ENCODE measurements at regions not wholly inside any gene's neighbourhood (a gene's known extent, or its start where the extent isn't known, plus 50 kb on each side); places are given as distances from the start of the nearest gene placed in this dataset.
A peak's percentile ranks its signal among the peaks of the same experiment; 100 is the strongest.
"Not testable (repeated sequence)": the region's sequence is repeated elsewhere in the genome, so short reads cannot be mapped to it uniquely, and the experiment has no call there.

DNA sequence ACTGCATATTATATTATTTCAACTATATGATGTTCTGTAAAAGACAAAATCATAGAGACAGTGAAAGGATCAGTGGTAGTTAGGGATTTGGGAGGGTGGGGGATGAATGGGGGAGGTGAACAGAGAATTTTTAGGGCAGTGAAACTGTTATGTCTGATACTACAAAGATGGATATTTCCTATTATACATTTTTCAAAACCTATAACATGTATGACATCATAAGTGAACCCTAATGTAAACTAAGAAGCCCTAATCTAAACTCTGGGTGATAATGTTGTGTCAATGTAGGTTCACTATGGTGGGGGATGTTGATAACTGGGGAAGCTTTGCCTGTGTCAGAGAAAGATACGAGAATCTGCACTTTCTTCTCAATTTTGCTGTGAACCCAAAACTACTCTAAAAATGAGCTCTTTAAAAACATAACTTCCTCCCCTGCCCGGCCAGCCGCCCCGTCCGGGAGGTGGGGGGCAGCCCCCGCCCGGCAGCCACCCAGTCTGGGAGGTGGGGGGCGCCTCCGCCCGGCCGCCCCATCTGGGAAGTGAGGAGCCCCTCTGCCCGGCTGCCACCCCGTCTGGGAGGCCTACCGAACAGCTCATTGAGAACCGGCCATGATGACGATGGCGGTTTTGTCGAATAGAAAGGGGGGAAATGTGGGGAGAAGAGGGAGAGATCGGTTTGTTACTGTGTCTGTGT, 234.4 kb downstream of the RPIA start:
- no peak for DNase-seq

DNA sequence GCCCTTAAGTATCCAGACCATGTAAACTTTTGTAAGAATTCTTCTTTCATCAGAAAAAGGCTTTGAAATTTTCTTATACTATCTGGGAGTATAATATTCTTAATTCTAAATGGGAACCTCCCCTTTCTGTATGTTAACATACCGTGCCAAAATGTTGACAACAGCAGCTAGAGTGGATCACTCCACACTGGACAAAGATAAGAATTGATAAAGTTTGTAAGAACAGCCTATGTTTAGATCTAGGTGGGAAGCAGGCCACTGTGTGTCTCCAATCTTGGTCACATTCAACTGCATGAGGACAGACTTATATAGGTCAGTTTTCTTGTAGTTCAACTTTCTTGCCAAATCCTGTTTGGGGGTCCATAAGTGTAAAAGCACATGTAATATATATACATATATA, 235.7 kb downstream of the RPIA start:
- no peak for DNase-seq

- DNase-seq = no peak
Measured at GRCh38 chr2:88930659-88931058, 239.2 kb downstream of the RPIA start.

- DNase-seq = no peak
Measured at GRCh38 chr2:88932686-88933085, 241.2 kb downstream of the RPIA start.

DNA sequence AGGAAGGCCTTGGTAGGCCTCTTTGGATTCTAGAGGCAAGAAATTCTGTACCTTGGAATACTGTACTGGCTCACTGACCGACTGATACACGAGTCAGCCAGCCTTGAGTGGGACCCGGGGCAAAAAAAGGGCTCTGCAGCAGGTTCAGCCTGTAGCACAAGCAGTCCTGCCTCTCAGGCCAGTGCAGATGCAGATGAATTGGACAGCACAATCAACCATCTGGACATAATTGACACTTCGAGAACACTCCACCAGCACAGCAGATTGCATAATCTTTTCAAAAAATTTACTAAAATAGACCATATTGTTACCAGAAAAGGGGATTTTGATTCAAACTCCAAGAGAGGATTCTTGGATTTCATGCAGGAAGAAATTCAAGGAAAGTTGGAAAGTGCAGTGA, 241.6 kb downstream of the RPIA start:
- DNase-seq = no peak

DNA sequence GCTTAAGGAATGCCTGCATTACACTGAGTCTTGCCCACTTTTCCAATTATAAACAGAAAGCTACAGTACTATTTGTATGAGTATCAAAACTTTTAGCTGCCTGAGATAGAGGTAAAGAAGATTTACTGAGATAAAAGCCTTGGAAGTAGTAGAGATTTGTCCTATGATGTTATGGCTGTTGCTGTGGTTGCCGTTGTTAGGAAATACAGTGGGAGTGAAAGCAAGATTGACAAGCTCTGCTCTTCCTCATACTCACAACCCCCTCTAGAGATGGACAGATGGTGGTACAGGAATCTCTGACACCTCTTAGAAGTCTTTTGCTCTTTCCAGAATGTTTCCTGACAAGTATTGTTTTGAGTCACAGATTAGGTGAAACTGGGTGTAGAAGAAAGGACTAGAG, 242.5 kb downstream of the RPIA start:
- no peak for DNase-seq

GRCh38 chr2:88941178-88941577, 249.7 kb downstream of the RPIA start:
- DNase-seq = not testable (repeated sequence)

- no peak for DNase-seq
Measured at GRCh38 chr2:88942798-88943197, 251.3 kb downstream of the RPIA start.

- no peak for DNase-seq
Measured at GRCh38 chr2:88949336-88949735, 257.9 kb downstream of the RPIA start.

DNA sequence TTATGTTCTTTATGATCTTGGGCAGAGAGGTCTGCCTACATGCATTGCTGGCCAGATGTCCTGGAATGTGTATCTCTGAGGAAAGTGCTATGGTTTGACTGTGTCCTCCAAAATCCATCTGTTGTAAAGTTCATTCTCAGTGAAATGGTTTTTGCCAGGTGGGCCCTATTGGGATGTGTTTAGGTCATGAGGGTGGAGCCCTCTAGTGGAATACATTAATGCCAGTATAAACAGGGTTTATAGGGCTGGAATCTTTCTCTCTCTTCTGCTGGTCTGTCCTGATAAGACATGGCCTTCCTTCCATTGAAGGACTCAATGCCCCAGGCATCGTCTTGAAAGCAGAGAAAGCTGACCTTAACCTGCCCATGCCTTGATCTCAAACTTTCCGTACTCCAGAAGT, 258.5 kb downstream of the RPIA start:
- DNase-seq = no peak

DNA sequence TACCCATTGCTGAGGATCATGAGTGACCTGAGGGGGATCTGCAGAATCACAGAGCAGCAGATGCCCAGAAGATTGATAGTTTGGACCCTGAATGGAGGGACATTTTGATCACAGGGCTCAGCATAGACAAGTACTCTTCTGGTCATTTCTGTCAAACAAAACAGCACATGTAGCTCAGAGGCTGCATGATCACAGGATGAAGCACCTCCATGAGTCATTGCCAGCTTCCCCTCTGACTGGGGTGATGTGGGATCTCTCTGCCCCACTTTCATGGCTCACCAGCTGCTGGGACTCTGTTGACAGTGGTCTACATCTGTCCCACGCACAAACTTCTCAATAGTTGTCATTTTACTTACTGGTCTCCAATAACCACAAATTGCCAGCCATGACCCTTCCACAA, 264.1 kb downstream of the RPIA start:
- no peak for DNase-seq

DNA sequence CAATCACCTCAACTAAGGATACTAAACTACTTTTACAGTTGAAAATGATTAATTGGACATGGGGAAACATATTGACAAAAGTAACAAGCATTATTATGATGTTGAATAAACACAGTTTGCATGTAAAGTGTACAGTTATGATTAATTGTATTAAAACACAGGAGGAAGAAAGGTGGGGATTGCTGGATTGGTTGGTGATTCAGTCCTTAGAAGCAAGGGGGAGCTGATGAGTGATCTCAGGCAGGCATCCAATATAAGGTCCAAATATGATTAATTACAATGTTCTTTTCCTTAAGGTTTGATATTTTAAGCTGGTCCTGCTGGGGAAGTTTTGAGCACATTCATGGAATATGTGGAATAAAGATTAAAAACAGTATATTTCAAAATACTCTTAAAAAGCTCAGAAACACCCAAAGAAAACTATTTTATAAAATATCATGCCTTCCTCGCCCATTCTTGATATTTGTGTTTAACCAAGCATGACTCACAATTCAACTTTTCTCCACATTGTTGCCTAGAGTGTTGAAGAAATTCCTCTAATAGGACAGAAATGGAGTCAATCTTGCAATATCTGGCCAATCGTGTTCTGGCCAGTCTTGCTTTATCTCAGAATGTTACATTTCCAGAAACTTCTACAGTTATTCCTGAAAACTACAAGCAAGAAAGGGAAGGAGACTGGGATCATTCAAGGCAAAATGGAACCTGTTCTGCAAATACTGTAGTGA, 268.2 kb downstream of the RPIA start:
- peak; percentile 4 for DNase-seq

DNA sequence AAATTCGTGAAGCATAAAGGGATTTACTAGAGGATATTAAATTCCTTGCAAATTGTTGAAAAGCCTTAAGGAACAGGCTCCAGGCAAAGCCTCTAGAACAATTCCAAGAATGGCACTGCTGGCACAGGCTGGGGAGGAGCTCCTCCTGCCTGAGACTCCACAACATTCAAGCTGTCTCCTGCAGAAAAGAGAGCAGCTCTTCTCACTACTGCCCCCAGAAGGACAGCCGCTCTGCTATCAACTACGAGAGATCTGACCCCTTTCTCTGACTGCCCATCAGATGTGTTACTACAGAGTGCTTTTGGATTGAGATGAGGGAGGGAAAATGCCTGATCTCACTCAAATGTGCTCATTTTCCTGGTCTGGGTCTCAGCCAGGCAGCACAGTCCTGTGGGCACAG, 269.9 kb downstream of the RPIA start:
- DNase-seq = not testable (repeated sequence)

DNA sequence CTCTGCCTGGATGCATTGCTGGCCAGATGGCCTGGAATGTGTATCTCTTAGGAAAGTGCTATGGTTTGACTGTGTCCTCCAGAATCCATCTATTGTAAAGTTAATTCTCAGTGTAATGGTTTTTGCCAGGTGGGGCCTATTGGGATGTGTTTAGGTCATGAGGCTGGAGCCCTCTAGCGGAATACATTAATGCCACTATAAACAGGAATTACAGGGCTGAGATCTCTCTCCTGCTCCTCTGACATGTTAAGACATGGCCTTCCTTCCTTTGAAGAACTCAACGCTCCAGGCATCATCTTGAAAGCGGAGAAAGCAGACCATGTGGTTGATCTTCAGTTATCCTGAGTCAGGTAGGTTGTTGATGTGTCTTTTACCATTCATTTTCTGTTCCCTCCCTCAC, 276.4 kb downstream of the RPIA start:
- no peak for DNase-seq

DNA sequence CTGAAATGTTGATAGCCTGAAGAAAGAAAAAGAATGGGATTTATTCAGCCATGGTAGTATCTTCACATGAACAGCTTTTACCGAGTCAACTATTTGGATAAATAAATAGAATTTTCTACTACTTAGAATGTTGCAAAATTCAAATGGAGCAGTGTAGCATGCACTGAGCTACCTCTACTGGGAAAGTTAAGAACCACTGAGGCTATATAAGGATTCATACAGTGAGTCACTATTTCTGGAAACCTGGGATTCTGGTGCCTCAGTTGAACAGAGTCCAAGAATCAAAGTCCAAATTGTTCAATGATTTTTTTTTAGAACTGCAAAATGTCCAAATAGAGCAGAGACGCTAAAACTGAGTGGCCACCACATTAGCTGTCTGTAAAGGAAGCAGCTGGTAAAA, 286.5 kb downstream of the RPIA start:
- DNase-seq = not testable (repeated sequence)

DNA sequence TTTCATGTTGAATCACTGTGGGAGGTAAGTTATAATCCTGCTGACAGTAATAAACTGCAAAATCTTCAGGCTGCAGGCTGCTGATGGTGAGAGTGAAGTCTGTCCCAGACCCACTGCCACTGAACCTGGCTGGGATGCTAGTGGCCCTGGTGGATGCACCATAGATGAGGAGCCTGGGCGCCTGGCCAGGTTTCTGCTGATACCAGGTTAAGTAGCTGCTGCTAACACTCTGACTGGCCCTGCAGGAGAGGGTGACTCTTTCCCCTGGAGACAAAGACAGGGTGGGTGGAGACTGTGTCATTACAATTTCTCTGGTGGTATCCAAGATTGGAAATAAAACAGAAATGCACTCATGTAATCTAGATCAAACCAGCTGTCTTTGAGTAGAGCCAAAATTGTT, 287.0 kb downstream of the RPIA start:
- not testable (repeated sequence) for DNase-seq

DNA sequence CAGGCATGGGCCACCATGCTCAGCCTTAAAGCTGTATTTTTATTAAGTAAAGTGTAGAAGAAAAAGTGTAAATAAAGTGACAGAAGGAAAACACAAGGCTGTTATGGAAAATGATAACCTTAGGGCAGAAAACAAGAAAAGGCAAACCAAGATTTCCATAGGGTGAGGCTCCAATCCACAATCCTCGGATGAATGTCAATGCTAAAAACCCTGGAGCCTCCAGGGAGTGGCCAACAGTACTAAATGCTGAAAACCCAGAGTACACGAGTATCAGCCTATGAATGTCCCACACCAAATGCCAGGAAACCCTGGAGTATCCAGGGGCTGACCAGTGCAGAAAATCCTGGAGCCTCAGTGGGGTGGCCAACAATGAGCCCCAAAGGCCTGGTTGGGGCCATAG, 292.6 kb downstream of the RPIA start:
- not testable (repeated sequence) for DNase-seq

DNA sequence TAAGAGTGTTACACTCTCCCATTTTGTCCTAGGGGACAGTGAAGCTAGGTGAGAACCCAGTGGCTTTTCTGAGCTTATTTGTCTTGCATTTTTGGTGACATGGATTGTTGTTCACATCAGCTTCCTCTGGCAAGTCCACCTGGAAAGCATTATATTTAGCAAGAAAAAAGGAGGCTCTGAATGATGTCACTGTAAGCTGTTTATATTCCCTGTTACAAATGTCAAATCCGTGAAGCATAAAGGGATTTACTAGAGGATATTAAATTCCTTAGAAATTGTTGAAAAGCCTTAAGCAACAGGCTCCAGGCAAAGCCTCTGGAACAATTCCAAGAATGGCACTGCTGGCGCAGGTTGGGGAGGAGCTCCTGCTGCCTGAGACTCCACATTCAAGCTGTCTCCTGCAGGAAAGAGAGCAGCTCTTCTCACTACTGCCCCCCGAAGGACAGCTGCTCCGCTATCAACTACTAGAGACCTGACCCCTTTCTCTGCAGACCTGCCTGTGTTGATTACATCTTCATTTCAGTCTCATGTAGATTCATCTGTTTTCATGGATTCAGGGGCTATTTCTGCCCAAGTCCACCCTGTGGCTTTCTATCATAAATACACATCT, 295.4 kb downstream of the RPIA start:
- DNase-seq = not testable (repeated sequence)

- DNase-seq = not testable (repeated sequence)
Measured at GRCh38 chr2:88988617-88989016, 297.1 kb downstream of the RPIA start.

GRCh38 chr2:88992819-88993218, 301.3 kb downstream of the RPIA start:
- DNase-seq = not testable (repeated sequence)

- not testable (repeated sequence) for DNase-seq
Measured at GRCh38 chr2:88994856-88995255, 303.4 kb downstream of the RPIA start.

GRCh38 chr2:88996588-88996987, 305.1 kb downstream of the RPIA start:
- DNase-seq = not testable (repeated sequence)

GRCh38 chr2:88999365-88999764, 307.9 kb downstream of the RPIA start:
- DNase-seq = no peak

DNA sequence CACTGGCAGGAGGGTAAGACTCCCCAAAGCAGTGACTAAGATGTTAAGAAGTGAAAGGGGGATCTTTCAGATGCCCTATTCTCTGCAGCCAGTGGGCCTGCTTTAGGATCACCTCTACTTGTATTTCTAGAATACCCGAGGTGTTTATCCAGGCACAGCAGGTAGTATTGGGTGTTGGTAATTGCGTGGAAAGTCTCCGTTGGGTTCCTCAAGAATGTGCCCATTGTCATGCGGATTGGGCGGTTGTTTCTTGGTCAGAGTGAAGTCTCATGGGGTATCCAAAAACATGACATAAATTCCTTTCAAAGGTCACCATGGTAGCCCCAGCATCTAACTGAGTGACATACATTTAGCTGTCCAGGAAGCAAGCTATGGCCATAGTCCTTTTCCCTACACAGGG, 308.8 kb downstream of the RPIA start:
- no peak for DNase-seq

All from fibroblast of skin of scalp (primary cell).